Lower leg skin (tissue), 3 donors: ENCODE measurements at regions not wholly inside any gene's neighbourhood (a gene's known extent, or its start where the extent isn't known, plus 50 kb on each side); places are given as distances from the start of the nearest gene placed in this dataset.

Source experiments
- POLR2A ChIP-seq, 2 donors: fragments of 450-650 bp; IDR thresholded peaks; one replicate each; pipeline ENCODE4 v1.6.1; 2016 to 2017; ENCODE audit warnings: antibody characterized with exemption in 2 of 2, mild to moderate bottlenecking in 1 of 2, moderate library complexity in 1 of 2
- TF ChIP-seq, protein P1 (sequence below), 3 donors: fragments of 450-650 bp; IDR thresholded peaks; one replicate each; pipeline ENCODE4 v1.5.1; 2016; ENCODE audit warnings: antibody characterized with exemption in 3 of 3, mild to moderate bottlenecking in 3 of 3, moderate library complexity in 2 of 3

DNA sequence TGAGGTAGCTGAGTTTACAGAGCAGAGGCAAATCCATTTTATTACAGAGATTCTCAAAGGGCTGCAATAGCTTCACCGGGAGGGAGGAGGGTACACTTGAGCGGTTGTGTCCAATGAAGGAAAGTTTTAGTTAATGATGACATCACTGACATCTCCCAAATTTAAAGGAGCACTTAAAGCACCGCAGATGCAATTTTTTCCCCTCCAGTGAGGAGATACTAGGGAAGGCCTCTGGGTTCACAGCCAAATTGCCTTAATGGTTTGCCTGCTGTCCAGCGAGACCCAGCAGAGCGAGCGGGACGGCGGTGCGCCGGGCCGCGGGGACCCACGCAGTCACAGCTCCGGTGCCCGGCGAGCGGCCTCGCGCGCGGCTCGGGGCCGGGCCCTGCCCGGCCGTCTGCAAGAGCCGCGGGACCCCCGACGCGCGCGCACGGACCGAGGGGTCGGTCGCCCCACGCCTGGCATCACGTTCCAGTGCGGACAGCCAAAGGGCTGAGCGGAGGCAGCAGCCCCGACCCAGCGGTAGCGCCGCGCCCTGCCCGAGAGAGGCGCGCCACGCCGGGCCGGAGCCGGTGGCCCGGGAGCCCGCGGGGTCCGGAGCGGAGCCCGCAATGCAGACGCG is 160.5 kb upstream of the CHRNA7 start:
- TF ChIP-seq, protein P1, sequence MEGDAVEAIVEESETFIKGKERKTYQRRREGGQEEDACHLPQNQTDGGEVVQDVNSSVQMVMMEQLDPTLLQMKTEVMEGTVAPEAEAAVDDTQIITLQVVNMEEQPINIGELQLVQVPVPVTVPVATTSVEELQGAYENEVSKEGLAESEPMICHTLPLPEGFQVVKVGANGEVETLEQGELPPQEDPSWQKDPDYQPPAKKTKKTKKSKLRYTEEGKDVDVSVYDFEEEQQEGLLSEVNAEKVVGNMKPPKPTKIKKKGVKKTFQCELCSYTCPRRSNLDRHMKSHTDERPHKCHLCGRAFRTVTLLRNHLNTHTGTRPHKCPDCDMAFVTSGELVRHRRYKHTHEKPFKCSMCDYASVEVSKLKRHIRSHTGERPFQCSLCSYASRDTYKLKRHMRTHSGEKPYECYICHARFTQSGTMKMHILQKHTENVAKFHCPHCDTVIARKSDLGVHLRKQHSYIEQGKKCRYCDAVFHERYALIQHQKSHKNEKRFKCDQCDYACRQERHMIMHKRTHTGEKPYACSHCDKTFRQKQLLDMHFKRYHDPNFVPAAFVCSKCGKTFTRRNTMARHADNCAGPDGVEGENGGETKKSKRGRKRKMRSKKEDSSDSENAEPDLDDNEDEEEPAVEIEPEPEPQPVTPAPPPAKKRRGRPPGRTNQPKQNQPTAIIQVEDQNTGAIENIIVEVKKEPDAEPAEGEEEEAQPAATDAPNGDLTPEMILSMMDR (IDR thresholded peaks at IDR 0.05), result no peak
- TF ChIP-seq POLR2A (IDR thresholded peaks at IDR 0.05), result no peak
